ENCODE measurements at regions not wholly inside any gene's neighbourhood (a gene's known extent, or its start where the extent isn't known, plus 50 kb on each side); places are given as distances from the start of the nearest gene placed in this dataset.

DNA sequence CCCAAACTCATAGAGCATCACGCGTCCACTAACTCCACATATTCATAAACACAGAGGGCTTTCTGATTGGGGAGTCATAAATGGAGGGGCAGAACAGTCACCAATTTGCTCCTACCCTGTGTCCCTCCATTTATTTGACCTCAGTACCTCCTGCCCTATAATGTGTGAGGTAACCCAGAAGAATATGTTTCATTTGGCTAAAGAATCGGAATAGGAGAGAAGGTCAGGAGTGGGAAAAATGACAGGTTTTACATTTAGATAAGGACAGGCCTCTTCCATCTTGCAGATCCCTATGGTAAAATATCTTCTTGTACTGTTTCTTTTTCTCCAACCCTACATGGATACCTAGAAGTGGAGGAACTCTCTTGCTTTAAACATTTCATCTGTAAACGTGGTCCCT is 578.0 kb downstream of the TUSC7 start:
- Mint-ChIP-seq H3K27me3 (ENCODE audit: unreplicated experiment) (no peaks in the 10 kb centered on the region), H3K27ac (ENCODE audit: unreplicated experiment) (no peak overlapping the region), H3K4me1 (ENCODE audit: unreplicated experiment) (no peaks in the 10 kb centered on the region), H3K9me3 (ENCODE audit: unreplicated experiment) (no peaks in the 10 kb centered on the region), H3K36me3 (ENCODE audit: low read depth, unreplicated experiment) (no peaks in the 10 kb centered on the region), H3K4me3 (ENCODE audit: unreplicated experiment) (no peak overlapping the region)
- DNase-seq (ENCODE audit: low spot score) = no peak
- TF ChIP-seq, protein P1, sequence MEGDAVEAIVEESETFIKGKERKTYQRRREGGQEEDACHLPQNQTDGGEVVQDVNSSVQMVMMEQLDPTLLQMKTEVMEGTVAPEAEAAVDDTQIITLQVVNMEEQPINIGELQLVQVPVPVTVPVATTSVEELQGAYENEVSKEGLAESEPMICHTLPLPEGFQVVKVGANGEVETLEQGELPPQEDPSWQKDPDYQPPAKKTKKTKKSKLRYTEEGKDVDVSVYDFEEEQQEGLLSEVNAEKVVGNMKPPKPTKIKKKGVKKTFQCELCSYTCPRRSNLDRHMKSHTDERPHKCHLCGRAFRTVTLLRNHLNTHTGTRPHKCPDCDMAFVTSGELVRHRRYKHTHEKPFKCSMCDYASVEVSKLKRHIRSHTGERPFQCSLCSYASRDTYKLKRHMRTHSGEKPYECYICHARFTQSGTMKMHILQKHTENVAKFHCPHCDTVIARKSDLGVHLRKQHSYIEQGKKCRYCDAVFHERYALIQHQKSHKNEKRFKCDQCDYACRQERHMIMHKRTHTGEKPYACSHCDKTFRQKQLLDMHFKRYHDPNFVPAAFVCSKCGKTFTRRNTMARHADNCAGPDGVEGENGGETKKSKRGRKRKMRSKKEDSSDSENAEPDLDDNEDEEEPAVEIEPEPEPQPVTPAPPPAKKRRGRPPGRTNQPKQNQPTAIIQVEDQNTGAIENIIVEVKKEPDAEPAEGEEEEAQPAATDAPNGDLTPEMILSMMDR (IDR thresholded peaks at IDR 0.05; ENCODE audit: unreplicated experiment) = no peak

DNA sequence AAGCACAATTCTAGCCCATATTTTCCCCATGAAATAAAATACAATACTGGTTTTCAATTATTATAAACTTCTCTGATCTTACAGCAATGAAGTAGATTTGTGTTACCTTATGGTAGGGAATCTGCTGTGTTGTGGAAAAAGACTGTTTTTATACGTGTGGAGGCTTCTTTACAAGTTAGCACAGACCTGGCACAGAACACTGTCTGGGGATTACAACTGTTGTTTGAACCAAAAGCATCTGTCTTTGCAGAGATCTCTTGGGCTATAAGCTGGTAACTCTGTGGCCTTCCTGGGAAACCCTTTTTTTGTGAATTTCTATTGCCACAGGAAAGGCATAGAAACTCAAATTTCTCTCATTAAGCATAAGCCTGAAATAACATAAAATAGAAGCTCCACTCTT is 581.9 kb downstream of the TUSC7 start:
- no peaks in the 10 kb centered on the region for H3K36me3 Mint-ChIP-seq (ENCODE audit: low read depth, unreplicated experiment)
- H3K27ac Mint-ChIP-seq (ENCODE audit: unreplicated experiment) = no peak overlapping the region
- no peaks in the 10 kb centered on the region for H3K27me3 Mint-ChIP-seq (ENCODE audit: unreplicated experiment)
- no peak for DNase-seq (ENCODE audit: low spot score)
- peaks cover 2% of the 10 kb centered on the region for H3K4me1 Mint-ChIP-seq (ENCODE audit: unreplicated experiment)
- TF ChIP-seq, protein P1 (IDR thresholded peaks at IDR 0.05; ENCODE audit: unreplicated experiment) = no peak
- H3K4me3 Mint-ChIP-seq (ENCODE audit: unreplicated experiment) = no peak overlapping the region
- H3K9me3 Mint-ChIP-seq (ENCODE audit: unreplicated experiment) = no peaks in the 10 kb centered on the region

DNA sequence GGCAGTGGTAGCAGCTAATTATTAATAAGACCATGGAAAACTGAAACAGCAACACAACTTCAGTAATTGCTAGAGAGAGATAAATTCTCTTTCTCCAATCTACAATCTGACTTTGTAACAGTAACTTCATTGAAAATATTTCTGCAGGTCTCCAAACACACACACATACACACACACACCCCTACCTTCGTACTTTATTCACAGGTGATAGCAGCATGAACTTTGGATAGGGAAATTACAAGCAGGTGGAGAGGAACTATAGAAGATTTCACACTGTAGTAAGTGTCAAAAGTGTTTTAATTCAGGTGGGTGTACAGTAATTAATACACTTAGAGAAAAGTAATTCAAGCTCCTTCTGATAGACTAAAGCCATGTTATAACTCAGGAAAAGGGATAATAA is 587.5 kb downstream of the TUSC7 start:
- H3K36me3 Mint-ChIP-seq (ENCODE audit: low read depth, unreplicated experiment) = no peaks in the 10 kb centered on the region
- TF ChIP-seq, protein P1 (IDR thresholded peaks at IDR 0.05; ENCODE audit: unreplicated experiment) = no peak
- DNase-seq (ENCODE audit: low spot score) = no peak
- H3K27me3 Mint-ChIP-seq (ENCODE audit: unreplicated experiment) = no peaks in the 10 kb centered on the region
- H3K9me3 Mint-ChIP-seq (ENCODE audit: unreplicated experiment) = no peaks in the 10 kb centered on the region
- peaks cover 24% of the 10 kb centered on the region for H3K4me1 Mint-ChIP-seq (ENCODE audit: unreplicated experiment)
- no peak overlapping the region for H3K27ac Mint-ChIP-seq (ENCODE audit: unreplicated experiment)
- H3K4me3 Mint-ChIP-seq (ENCODE audit: unreplicated experiment) = no peak overlapping the region

DNA sequence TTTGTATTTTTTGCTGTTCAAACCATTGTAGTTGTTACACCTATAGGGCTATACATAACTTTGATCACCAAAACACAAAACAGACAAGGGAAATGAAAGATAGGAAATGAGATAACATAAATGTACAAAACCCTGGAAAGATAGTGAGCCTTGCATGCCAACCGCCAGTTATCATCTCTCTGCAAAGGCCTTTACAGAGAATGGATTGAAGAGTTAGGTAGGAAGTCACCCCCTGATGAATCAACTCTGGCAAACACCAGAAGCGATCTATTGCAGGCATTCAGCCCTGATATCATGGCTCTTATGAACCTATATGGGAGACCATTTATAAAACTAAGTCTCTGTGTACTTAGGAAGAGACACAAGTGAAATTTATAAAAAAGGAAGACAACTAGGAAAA is 588.0 kb downstream of the TUSC7 start:
- TF ChIP-seq, protein P1 (IDR thresholded peaks at IDR 0.05; ENCODE audit: unreplicated experiment) = no peak
- Mint-ChIP-seq H3K36me3 (ENCODE audit: low read depth, unreplicated experiment) (no peaks in the 10 kb centered on the region), H3K4me3 (ENCODE audit: unreplicated experiment) (no peak overlapping the region), H3K27me3 (ENCODE audit: unreplicated experiment) (no peaks in the 10 kb centered on the region), H3K27ac (ENCODE audit: unreplicated experiment) (no peak overlapping the region), H3K4me1 (ENCODE audit: unreplicated experiment) (peaks cover 29% of the 10 kb centered on the region), H3K9me3 (ENCODE audit: unreplicated experiment) (no peaks in the 10 kb centered on the region)
- DNase-seq (ENCODE audit: low spot score) = no peak

DNA sequence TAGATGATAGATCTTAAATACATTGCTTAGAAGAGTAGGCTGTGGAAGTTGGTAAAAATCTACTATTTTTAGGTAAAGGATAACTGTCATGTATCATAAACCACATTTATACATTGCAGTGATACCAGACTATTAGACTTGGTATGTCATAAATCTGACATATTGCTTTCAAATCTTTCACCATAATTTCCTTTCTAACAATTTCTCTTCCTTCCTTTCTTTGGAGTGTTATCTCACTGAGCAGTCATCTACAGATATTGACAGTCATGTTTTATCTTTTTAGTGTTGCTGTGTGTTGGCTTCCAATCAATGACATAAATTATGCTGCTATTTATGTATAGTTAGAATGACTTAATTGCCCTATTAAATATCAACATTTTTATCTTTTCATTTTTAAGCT is 588.7 kb downstream of the TUSC7 start:
- TF ChIP-seq, protein P1 (IDR thresholded peaks at IDR 0.05; ENCODE audit: unreplicated experiment) = no peak
- DNase-seq (ENCODE audit: low spot score) = no peak
- Mint-ChIP-seq H3K4me1 (ENCODE audit: unreplicated experiment) (peaks cover 30% of the 10 kb centered on the region), H3K4me3 (ENCODE audit: unreplicated experiment) (no peak overlapping the region), H3K36me3 (ENCODE audit: low read depth, unreplicated experiment) (no peaks in the 10 kb centered on the region), H3K9me3 (ENCODE audit: unreplicated experiment) (no peaks in the 10 kb centered on the region), H3K27ac (ENCODE audit: unreplicated experiment) (no peak overlapping the region), H3K27me3 (ENCODE audit: unreplicated experiment) (no peaks in the 10 kb centered on the region)
